ENCODE measurements at regions not wholly inside any gene's neighbourhood (a gene's known extent, or its start where the extent isn't known, plus 50 kb on each side); places are given as distances from the start of the nearest gene placed in this dataset.

DNA sequence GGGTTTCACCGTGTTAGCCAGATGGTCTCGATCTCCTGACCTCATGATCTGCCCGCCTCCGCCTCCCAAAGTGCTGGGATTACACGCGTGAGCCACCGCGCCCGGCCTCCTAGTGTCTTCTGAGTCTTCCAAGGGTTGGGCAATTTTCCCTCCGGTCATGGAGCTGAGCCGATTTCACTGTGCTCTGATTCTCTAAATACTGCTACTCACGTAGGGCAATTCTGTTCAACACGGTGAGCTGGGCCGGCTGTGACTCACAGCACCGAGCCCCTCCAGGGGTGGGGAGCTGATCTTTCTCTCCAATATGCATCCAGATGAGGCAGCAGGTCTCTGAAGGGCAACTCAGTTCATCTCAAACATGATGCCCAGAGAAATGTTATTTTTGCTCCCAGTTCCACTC is 71.6 kb upstream of the CD93 start (continued):
- TF ChIP-seq, protein P1, sequence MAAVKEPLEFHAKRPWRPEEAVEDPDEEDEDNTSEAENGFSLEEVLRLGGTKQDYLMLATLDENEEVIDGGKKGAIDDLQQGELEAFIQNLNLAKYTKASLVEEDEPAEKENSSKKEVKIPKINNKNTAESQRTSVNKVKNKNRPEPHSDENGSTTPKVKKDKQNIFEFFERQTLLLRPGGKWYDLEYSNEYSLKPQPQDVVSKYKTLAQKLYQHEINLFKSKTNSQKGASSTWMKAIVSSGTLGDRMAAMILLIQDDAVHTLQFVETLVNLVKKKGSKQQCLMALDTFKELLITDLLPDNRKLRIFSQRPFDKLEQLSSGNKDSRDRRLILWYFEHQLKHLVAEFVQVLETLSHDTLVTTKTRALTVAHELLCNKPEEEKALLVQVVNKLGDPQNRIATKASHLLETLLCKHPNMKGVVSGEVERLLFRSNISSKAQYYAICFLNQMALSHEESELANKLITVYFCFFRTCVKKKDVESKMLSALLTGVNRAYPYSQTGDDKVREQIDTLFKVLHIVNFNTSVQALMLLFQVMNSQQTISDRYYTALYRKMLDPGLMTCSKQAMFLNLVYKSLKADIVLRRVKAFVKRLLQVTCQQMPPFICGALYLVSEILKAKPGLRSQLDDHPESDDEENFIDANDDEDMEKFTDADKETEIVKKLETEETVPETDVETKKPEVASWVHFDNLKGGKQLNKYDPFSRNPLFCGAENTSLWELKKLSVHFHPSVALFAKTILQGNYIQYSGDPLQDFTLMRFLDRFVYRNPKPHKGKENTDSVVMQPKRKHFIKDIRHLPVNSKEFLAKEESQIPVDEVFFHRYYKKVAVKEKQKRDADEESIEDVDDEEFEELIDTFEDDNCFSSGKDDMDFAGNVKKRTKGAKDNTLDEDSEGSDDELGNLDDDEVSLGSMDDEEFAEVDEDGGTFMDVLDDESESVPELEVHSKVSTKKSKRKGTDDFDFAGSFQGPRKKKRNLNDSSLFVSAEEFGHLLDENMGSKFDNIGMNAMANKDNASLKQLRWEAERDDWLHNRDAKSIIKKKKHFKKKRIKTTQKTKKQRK (IDR thresholded peaks at IDR 0.05; ENCODE audit: borderline replicate concordance, low read depth, low read length): no peak
- TF ChIP-seq NCOA4 (IDR thresholded peaks at IDR 0.05; ENCODE audit: partially characterized antibody) (no peak), ZNF263 (CRISPR knock-in tag; IDR thresholded peaks at IDR 0.05; ENCODE audit: borderline replicate concordance) (no peak), NFRKB (IDR thresholded peaks at IDR 0.05; ENCODE audit: low read depth) (peak; percentile 30; the same call in 1 of the 2 replicates), ZNF197 (CRISPR knock-in tag; IDR thresholded peaks at IDR 0.05; ENCODE audit: low read depth) (no peak), CEBPG (CRISPR knock-in tag; IDR thresholded peaks at IDR 0.05) (no peak), CEBPG (tag; conservative IDR thresholded peaks at IDR 0.05 in 1 of 2, IDR thresholded peaks at IDR 0.05 in 1 of 2) (0 out of 4 replicates have a peak, but pooled peaks of 1 of the 2 experiments have one; percentile 13), ZNF551 (CRISPR knock-in tag; IDR thresholded peaks at IDR 0.05) (no peak), ZNF696 (CRISPR knock-in tag; conservative IDR thresholded peaks at IDR 0.05) (no peak)
- TF ChIP-seq, protein P2, sequence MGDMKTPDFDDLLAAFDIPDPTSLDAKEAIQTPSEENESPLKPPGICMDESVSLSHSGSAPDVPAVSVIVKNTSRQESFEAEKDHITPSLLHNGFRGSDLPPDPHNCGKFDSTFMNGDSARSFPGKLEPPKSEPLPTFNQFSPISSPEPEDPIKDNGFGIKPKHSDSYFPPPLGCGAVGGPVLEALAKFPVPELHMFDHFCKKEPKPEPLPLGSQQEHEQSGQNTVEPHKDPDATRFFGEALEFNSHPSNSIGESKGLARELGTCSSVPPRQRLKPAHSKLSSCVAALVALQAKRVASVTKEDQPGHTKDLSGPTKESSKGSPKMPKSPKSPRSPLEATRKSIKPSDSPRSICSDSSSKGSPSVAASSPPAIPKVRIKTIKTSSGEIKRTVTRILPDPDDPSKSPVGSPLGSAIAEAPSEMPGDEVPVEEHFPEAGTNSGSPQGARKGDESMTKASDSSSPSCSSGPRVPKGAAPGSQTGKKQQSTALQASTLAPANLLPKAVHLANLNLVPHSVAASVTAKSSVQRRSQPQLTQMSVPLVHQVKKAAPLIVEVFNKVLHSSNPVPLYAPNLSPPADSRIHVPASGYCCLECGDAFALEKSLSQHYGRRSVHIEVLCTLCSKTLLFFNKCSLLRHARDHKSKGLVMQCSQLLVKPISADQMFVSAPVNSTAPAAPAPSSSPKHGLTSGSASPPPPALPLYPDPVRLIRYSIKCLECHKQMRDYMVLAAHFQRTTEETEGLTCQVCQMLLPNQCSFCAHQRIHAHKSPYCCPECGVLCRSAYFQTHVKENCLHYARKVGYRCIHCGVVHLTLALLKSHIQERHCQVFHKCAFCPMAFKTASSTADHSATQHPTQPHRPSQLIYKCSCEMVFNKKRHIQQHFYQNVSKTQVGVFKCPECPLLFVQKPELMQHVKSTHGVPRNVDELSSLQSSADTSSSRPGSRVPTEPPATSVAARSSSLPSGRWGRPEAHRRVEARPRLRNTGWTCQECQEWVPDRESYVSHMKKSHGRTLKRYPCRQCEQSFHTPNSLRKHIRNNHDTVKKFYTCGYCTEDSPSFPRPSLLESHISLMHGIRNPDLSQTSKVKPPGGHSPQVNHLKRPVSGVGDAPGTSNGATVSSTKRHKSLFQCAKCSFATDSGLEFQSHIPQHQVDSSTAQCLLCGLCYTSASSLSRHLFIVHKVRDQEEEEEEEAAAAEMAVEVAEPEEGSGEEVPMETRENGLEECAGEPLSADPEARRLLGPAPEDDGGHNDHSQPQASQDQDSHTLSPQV (IDR thresholded peaks at IDR 0.05): peak; percentile 9; the same call in 1 of the 2 replicates
